GM12878 (cell line): ENCODE measurements at regions not wholly inside any gene's neighbourhood (a gene's known extent, or its start where the extent isn't known, plus 50 kb on each side); places are given as distances from the start of the nearest gene placed in this dataset.

Experiments used
- CTCF ChIP-seq, 3 experiments: IDR thresholded peaks in 2 of 3; conservative IDR thresholded peaks in 1 of 3; 2 replicates each; pipeline ENCODE4 v1.5.1; 2011; ENCODE audit warnings: low read depth in 3 of 3, low read length in 3 of 3, mild to moderate bottlenecking in 3 of 3, control low read depth in 2 of 3, moderate library complexity in 2 of 3, inconsistent platforms in 1 of 3, mixed read lengths in 1 of 3; ENCODE audit not compliant: control insufficient read depth in 2 of 3, insufficient read depth in 1 of 3; ENCODE audit errors: extremely low read depth in 1 of 3
- ESRRA ChIP-seq: IDR thresholded peaks from 2 replicates; pipeline ENCODE4 v1.6.1; 2012; ENCODE audit warnings: mild to moderate bottlenecking, low read length, improper control_type of control experiment
- EZH2 ChIP-seq: IDR thresholded peaks from 2 replicates; pipeline ENCODE4 v1.6.1; 2012; ENCODE audit warnings: low read depth, mild to moderate bottlenecking, control low read depth, inconsistent platforms, low read length, borderline replicate concordance; ENCODE audit not compliant: control insufficient read depth
- JUNB ChIP-seq: IDR thresholded peaks from 2 replicates; pipeline ENCODE4 v1.6.1; 2016; ENCODE audit warnings: antibody characterized with exemption, mild to moderate bottlenecking
- POLR2AphosphoS5 ChIP-seq: IDR thresholded peaks from 2 replicates; pipeline ENCODE4 v1.6.1; 2011; ENCODE audit warnings: mild to moderate bottlenecking, low read length, inconsistent platforms
- TARDBP ChIP-seq: IDR thresholded peaks from 2 replicates; pipeline ENCODE4 v1.6.1; 2016; ENCODE audit warnings: borderline replicate concordance
- YY1 ChIP-seq: IDR thresholded peaks from 2 replicates; pipeline ENCODE4 v1.6.1; 2011; ENCODE audit warnings: low read depth, mild to moderate bottlenecking, low read length
- ZSCAN29 ChIP-seq: fragments of 450-650 bp; IDR thresholded peaks from 2 replicates; pipeline ENCODE4 v1.6.1; 2017; ENCODE audit warnings: mild to moderate bottlenecking, moderate library complexity

- TF ChIP-seq POLR2AphosphoS5 (no peak), JUNB (no peak), ESRRA (no peak), YY1 (no peak), CTCF (IDR thresholded peaks at IDR 0.05 in 2 of 3, conservative IDR thresholded peaks at IDR 0.05 in 1 of 3; ENCODE audit: control insufficient read depth in 2 of 3, extremely low read depth in 1 of 3, insufficient read depth in 1 of 3, low read depth in 3 of 3, low read length in 3 of 3) (no peak), ZSCAN29 (no peak), EZH2 (no peak), TARDBP (no peak)
These were observed 91.7 kb upstream of the BMP4 start for GRCh38 chr14:54048311-54048710.
